NB4 (cell line): ENCODE measurements at regions not wholly inside any gene's neighbourhood (a gene's known extent, or its start where the extent isn't known, plus 50 kb on each side); places are given as distances from the start of the nearest gene placed in this dataset.

Experiments used
- POLR2A ChIP-seq: IDR thresholded peaks from 2 replicates; pipeline ENCODE4 v1.6.1; 2011; ENCODE audit warnings: mild to moderate bottlenecking; ENCODE audit not compliant: insufficient read length; ENCODE audit errors: extremely low read depth
- TF ChIP-seq, protein P1 (sequence below): IDR thresholded peaks from one replicate; pipeline ENCODE4 v1.5.1; 2012; ENCODE audit warnings: low read depth, low read length

DNA sequence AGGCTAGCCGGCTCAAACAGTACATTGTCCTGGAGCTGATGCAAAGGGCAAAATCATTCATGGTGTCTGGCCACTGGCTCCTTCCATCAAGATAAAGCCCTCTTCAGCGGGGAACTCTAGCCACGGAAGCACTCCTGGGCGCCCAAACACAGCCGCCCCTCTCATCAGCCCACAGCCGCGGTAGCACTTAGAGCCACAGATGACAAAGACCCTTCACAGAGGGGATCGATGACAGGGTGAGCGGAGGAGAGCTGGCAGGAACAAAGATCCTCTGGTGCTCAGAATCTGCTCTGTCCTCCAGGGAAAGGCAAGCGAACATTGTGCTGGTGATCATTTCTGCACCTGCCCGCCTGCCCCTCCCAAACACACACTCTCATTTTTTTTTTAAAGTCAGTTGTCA is 222.2 kb upstream of the NRP1 start:
- TF ChIP-seq, protein P1, sequence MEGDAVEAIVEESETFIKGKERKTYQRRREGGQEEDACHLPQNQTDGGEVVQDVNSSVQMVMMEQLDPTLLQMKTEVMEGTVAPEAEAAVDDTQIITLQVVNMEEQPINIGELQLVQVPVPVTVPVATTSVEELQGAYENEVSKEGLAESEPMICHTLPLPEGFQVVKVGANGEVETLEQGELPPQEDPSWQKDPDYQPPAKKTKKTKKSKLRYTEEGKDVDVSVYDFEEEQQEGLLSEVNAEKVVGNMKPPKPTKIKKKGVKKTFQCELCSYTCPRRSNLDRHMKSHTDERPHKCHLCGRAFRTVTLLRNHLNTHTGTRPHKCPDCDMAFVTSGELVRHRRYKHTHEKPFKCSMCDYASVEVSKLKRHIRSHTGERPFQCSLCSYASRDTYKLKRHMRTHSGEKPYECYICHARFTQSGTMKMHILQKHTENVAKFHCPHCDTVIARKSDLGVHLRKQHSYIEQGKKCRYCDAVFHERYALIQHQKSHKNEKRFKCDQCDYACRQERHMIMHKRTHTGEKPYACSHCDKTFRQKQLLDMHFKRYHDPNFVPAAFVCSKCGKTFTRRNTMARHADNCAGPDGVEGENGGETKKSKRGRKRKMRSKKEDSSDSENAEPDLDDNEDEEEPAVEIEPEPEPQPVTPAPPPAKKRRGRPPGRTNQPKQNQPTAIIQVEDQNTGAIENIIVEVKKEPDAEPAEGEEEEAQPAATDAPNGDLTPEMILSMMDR: no peak
- TF ChIP-seq POLR2A: no peak
